HG02642 (cell line): ENCODE measurements at regions not wholly inside any gene's neighbourhood (a gene's known extent, or its start where the extent isn't known, plus 50 kb on each side); places are given as distances from the start of the nearest gene placed in this dataset.
"Not testable (repeated sequence)": the region's sequence is repeated elsewhere in the genome, so short reads cannot be mapped to it uniquely, and the experiment has no call there.

Source experiments
- ATAC-seq: cut with Tn5 transposase; IDR thresholded peaks from one replicate; pipeline ENCODE4 v1.9.1; 2021; ENCODE audit warnings: mild to moderate bottlenecking; ENCODE audit not compliant: unreplicated experiment, poor library complexity

GRCh38 chr6:12602951-12603672 lies 113.5 kb upstream of the PHACTR1 start:
- ATAC-seq, result no peak

GRCh38 chr6:12603673-12604049 lies 112.9 kb upstream of the PHACTR1 start:
- no peak for ATAC-seq

- peak; percentile 50 for ATAC-seq
Observed at GRCh38 chr6:12605888-12606345, 110.7 kb upstream of the PHACTR1 start.

GRCh38 chr6:12606616-12607015 lies 110.0 kb upstream of the PHACTR1 start:
- no peak for ATAC-seq

GRCh38 chr6:12608016-12608860 lies 108.3 kb upstream of the PHACTR1 start:
- ATAC-seq, result peak; percentile 72

- no peak for ATAC-seq
Observed at GRCh38 chr6:12608874-12609273, 107.7 kb upstream of the PHACTR1 start.

GRCh38 chr6:12609751-12610150 lies 106.8 kb upstream of the PHACTR1 start:
- no peak for ATAC-seq

GRCh38 chr6:12610862-12611261 lies 105.7 kb upstream of the PHACTR1 start:
- no peak for ATAC-seq

- ATAC-seq, result no peak
Observed at GRCh38 chr6:12613811-12614210, 102.8 kb upstream of the PHACTR1 start.

GRCh38 chr6:12614456-12614855 lies 102.1 kb upstream of the PHACTR1 start:
- ATAC-seq, result no peak

- ATAC-seq, result no peak
Observed at GRCh38 chr6:12618296-12618695, 98.3 kb upstream of the PHACTR1 start.

GRCh38 chr6:12621754-12622153 lies 94.8 kb upstream of the PHACTR1 start:
- no peak for ATAC-seq

- no peak for ATAC-seq
Observed at GRCh38 chr6:12622566-12622965, 94.0 kb upstream of the PHACTR1 start.

GRCh38 chr6:12624142-12624837 lies 92.3 kb upstream of the PHACTR1 start:
- ATAC-seq, result no peak

- no peak for ATAC-seq
Observed at GRCh38 chr6:12627053-12627452, 89.5 kb upstream of the PHACTR1 start.

GRCh38 chr6:12628327-12628726 lies 88.2 kb upstream of the PHACTR1 start:
- no peak for ATAC-seq

- ATAC-seq, result not testable (repeated sequence)
Observed at GRCh38 chr6:12633746-12634145, 82.8 kb upstream of the PHACTR1 start.

GRCh38 chr6:12635375-12635774 lies 81.2 kb upstream of the PHACTR1 start:
- no peak for ATAC-seq

GRCh38 chr6:12635813-12636212 lies 80.8 kb upstream of the PHACTR1 start:
- no peak for ATAC-seq

- ATAC-seq, result no peak
Observed at GRCh38 chr6:12636336-12636735, 80.2 kb upstream of the PHACTR1 start.
